K562 (cell line): ENCODE measurements at regions not wholly inside any gene's neighbourhood (a gene's known extent, or its start where the extent isn't known, plus 50 kb on each side); places are given as distances from the start of the nearest gene placed in this dataset.

Source experiments
- ATAC-seq: fragments of 200-7000 bp; cut with Tn5 transposase; 3 replicates; pipeline ENCODE4 v1.9.1; 2020; ENCODE audit warnings: moderate library complexity
- BruUV-seq: library from RNA; stranded (reverse); fragments of 400-500 nt; replicated peaks from 2 replicates; lab custom pipeline; 2021; lab: Mats Ljungman, UMichigan
- CTCF ChIA-PET: fragments of 300-600 bp; formaldehyde crosslinking; extraction: SDS; loops from one replicate; lab custom pipeline; 2021; ENCODE audit warnings: low intra/inter-chr PET ratio; lab: Yijun Ruan, JAX
- POLR2A ChIA-PET: fragments of 300-600, 350-650 bp; sonication (Branson Sonifier 250); formaldehyde crosslinking; extraction: SDS; loops from one replicate; lab custom pipeline; 2021; ENCODE audit warnings: antibody characterized with exemption, inconsistent platforms; lab: Yijun Ruan, JAX
- DNase-seq, 4 experiments: peaks; one replicate each; pipeline versions ENCODE4 v3.0.0 to v3.0.0-alpha.2; 2011 to 2018; ENCODE audit warnings: low spot score in 3 of 4, mixed read lengths in 3 of 4; ENCODE audit errors: extremely low read depth in 1 of 4
- FAIRE-seq: peaks from 2 replicates; lab custom pipeline; 2011; peaks lifted over from hg19 to GRCh38; lab: Jason Lieb, UNC
- H2AFZ ChIP-seq: 2 replicates; pipeline ENCODE4 v1.6.0; 2011; ENCODE audit warnings: low read depth, low read length, control low read depth, inconsistent platforms
- H3K27ac ChIP-seq: fragments of 200-600 bp; 3 replicates; pipeline ENCODE4 v1.8.0; 2011; ENCODE audit warnings: low read depth, mild to moderate bottlenecking, control low read depth, inconsistent platforms, low read length, moderate library complexity, mixed read lengths; ENCODE audit errors: extremely low read depth
- H3K27me3 ChIP-seq, 2 experiments: fragments of 300-600 bp in 1 of 2; 2 replicates in 1 of 2; 3 replicates in 1 of 2; pipeline versions ENCODE4 v1.6.0 to v1.8.0; 2011; ENCODE audit warnings: inconsistent platforms in 2 of 2, low read length in 2 of 2, mild to moderate bottlenecking in 1 of 2, mixed read lengths in 1 of 2, moderate library complexity in 1 of 2; ENCODE audit not compliant: control insufficient read depth in 2 of 2, insufficient read depth in 2 of 2
- H3K36me3 ChIP-seq: fragments of 300-600 bp; 3 replicates; pipeline ENCODE4 v1.8.0; 2011; ENCODE audit warnings: mild to moderate bottlenecking, low read length, inconsistent platforms; ENCODE audit not compliant: control insufficient read depth, insufficient read depth
- H3K4me1 ChIP-seq, 2 experiments: fragments of 200-600 bp in 1 of 2; replicated peaks in 1 of 2; 2 replicates in 1 of 2; 3 replicates in 1 of 2; pipeline versions ENCODE4 v1.5.1 to v1.8.0; 2011; ENCODE audit warnings: inconsistent platforms in 2 of 2, low read length in 2 of 2, mild to moderate bottlenecking in 1 of 2, mixed read lengths in 1 of 2, moderate library complexity in 1 of 2; ENCODE audit not compliant: control insufficient read depth in 2 of 2, insufficient read depth in 2 of 2
- H3K4me2 ChIP-seq: 2 replicates; pipeline ENCODE4 v1.6.1; 2011; ENCODE audit warnings: low read length, control low read depth, inconsistent platforms, mixed read lengths; ENCODE audit not compliant: insufficient read depth
- H3K4me3 ChIP-seq: fragments of 200-600 bp; sonication (generic), shearing (Covaris generic); 2 replicates; pipeline ENCODE4 v1.5.1; 2016; ENCODE audit warnings: control low read depth, inconsistent platforms
- H3K79me2 ChIP-seq: fragments of 200-600 bp; 3 replicates; pipeline ENCODE4 v1.8.0; 2011; ENCODE audit warnings: low read length, inconsistent platforms; ENCODE audit not compliant: control insufficient read depth, insufficient read depth
- H3K9ac ChIP-seq, 2 experiments: 2 replicates each; pipeline versions ENCODE4 v1.6.0 to v1.6.1; 2011; ENCODE audit warnings: low read depth in 2 of 2, low read length in 2 of 2, control low read depth in 1 of 2, inconsistent platforms in 1 of 2, mild to moderate bottlenecking in 1 of 2, mixed read lengths in 1 of 2; ENCODE audit not compliant: insufficient read depth in 1 of 2
- H3K9me1 ChIP-seq: one replicate; pipeline ENCODE4 v1.6.0; 2011; ENCODE audit warnings: inconsistent platforms, mild to moderate bottlenecking, low read length, moderate library complexity; ENCODE audit not compliant: control insufficient read depth, insufficient read depth
- H3K9me3 ChIP-seq: replicated peaks from 2 replicates; pipeline ENCODE4 v1.5.1; 2011; ENCODE audit warnings: low read depth, low read length, inconsistent platforms; ENCODE audit not compliant: control insufficient read depth, insufficient read depth
- H4K20me1 ChIP-seq: replicated peaks from 2 replicates; pipeline ENCODE4 v1.6.1; 2011; ENCODE audit warnings: low read length, inconsistent platforms, mixed read lengths; ENCODE audit not compliant: control insufficient read depth, insufficient read depth
- ARID1B ChIP-seq: fragments of 450-650 bp; IDR thresholded peaks from 2 replicates; pipeline ENCODE4 v1.6.1; 2016; ENCODE audit warnings: antibody characterized with exemption, mild to moderate bottlenecking, inconsistent platforms
- CBFA2T2 ChIP-seq: fragments of 450-650 bp; conservative IDR thresholded peaks from 2 replicates; pipeline ENCODE4 v1.6.1; 2017; ENCODE audit warnings: mild to moderate bottlenecking
- CBFA2T3 ChIP-seq: fragments of 450-650 bp; IDR thresholded peaks from 2 replicates; pipeline ENCODE4 v1.6.1; 2017
- CBFB ChIP-seq: sonication (generic); formaldehyde crosslinking; IDR thresholded peaks from 2 replicates; pipeline ENCODE4 v1.4.0; 2020; ENCODE audit warnings: mild to moderate bottlenecking, missing genetic modification reagents
- CC2D1A ChIP-seq: fragments of 450-650 bp; IDR thresholded peaks from 2 replicates; pipeline ENCODE4 v1.6.1; 2017; ENCODE audit warnings: mild to moderate bottlenecking
- GATA2 ChIP-seq: sonication (generic); formaldehyde crosslinking; IDR thresholded peaks from 2 replicates; pipeline ENCODE4 v1.4.0; 2020; ENCODE audit warnings: mild to moderate bottlenecking, missing genetic modification reagents
- HDAC2 ChIP-seq: fragments of 450-650 bp; IDR thresholded peaks from 2 replicates; pipeline ENCODE4 v1.6.1; 2016; ENCODE audit warnings: mild to moderate bottlenecking
- HMGXB4 ChIP-seq: sonication (generic); formaldehyde crosslinking; IDR thresholded peaks from 2 replicates; pipeline ENCODE4 v1.8.1; 2023; ENCODE audit warnings: mild to moderate bottlenecking, missing genetic modification reagents
- HNRNPH1 ChIP-seq: fragments of 200-400 bp; formaldehyde crosslinking; optimal IDR thresholded peaks from 2 replicates; pipeline ENCODE3; 2017; ENCODE audit warnings: low read depth, mild to moderate bottlenecking, low read length, moderate library complexity
- MYNN ChIP-seq, 2 experiments: sonication (generic); formaldehyde crosslinking in 1 of 2; IDR thresholded peaks; 2 replicates each; pipeline versions ENCODE4 v1.5.0 to v1.6.1; 2016 to 2020; ENCODE audit warnings: antibody characterized with exemption in 1 of 2, missing genetic modification reagents in 1 of 2
- NCOR1 ChIP-seq: fragments of 450-650 bp; IDR thresholded peaks from 2 replicates; pipeline ENCODE4 v1.6.1; 2016; ENCODE audit warnings: mild to moderate bottlenecking, moderate library complexity
- NFYB ChIP-seq: IDR thresholded peaks from 2 replicates; pipeline ENCODE4 v1.6.1; 2011; ENCODE audit warnings: mild to moderate bottlenecking, moderate library complexity; ENCODE audit not compliant: insufficient read length; ENCODE audit errors: extremely low read depth
- RAD51 ChIP-seq: fragments of 450-650 bp; IDR thresholded peaks from 2 replicates; pipeline ENCODE4 v1.7.1; 2016; ENCODE audit warnings: low read depth, mild to moderate bottlenecking, borderline replicate concordance
- SETDB1 ChIP-seq: IDR thresholded peaks from one replicate; pipeline ENCODE4 v1.6.1; 2012; ENCODE audit warnings: low read length, control low read depth, inconsistent platforms
- TAL1 ChIP-seq: fragments of 450-650 bp; IDR thresholded peaks from 2 replicates; pipeline ENCODE4 v1.6.1; 2016; ENCODE audit warnings: mild to moderate bottlenecking
- TARDBP ChIP-seq: fragments of 450-650 bp; IDR thresholded peaks from 2 replicates; pipeline ENCODE4 v1.6.1; 2016
- TEAD4 ChIP-seq, 2 experiments: sonication (generic) in 1 of 2; formaldehyde crosslinking in 1 of 2; IDR thresholded peaks; 2 replicates each; pipeline versions ENCODE4 v1.6.1 to v1.8.0; 2012 to 2022; ENCODE audit warnings: borderline replicate concordance in 1 of 2, inconsistent platforms in 1 of 2, low read length in 1 of 2, mild to moderate bottlenecking in 1 of 2, missing genetic modification reagents in 1 of 2
- VEZF1 ChIP-seq: fragments of 200-800 bp; sonication (Bioruptor generic); IDR thresholded peaks from 2 replicates; pipeline ENCODE4 v1.6.1; 2017; ENCODE audit warnings: missing genetic modification characterization, missing compliant biosample characterization
- XRCC4 ChIP-seq: IDR thresholded peaks from one replicate; pipeline ENCODE4 v1.6.1; 2011; ENCODE audit not compliant: insufficient read depth, insufficient read length; ENCODE audit errors: extremely low read depth
- ZBTB7A ChIP-seq: IDR thresholded peaks from 2 replicates; pipeline ENCODE4 v1.6.1; 2011; ENCODE audit warnings: low read depth, mild to moderate bottlenecking, low read length, moderate library complexity, borderline replicate concordance; ENCODE audit not compliant: control insufficient read depth
- ZC3H8 ChIP-seq: fragments of 450-650 bp; IDR thresholded peaks from 2 replicates; pipeline ENCODE4 v1.6.1; 2017
- ZNF785 ChIP-seq: fragments of 250-450 bp; sonication (Bioruptor Pico); IDR thresholded peaks from 2 replicates; pipeline ENCODE4 v1.4.0; 2020; ENCODE audit warnings: mild to moderate bottlenecking
- WGBS: fragments of 100-300 bp; shearing (Covaris generic); methylation state at CpG from one replicate; pipeline ENCODE4 v1.1.6; 2016; ENCODE audit warnings: low coverage, mixed read lengths; ENCODE audit not compliant: insufficient coverage; ENCODE audit errors: missing lambda C conversion rate; 5-methylcytosine and 5-hydroxymethylcytosine counted together
- in situ Hi-C: fragments of 300-500 bp; cut with MboI; formaldehyde crosslinking; loops from 4 replicates; pipeline ENCODE4 v1.15.0; 2018; ENCODE audit warnings: inconsistent platforms, mixed read lengths
- intact Hi-C: fragments of 100-400 bp; cut with micrococcal nuclease; formaldehyde crosslinking; loops from 2 replicates; pipeline ENCODE4 v1.14.2; 2022

GRCh38 chr4:138710297-138710696 is 305.3 kb upstream of the NOCT start (continued):
- TF ChIP-seq NCOR1 (peak; percentile 36; the same call in 1 of the 2 replicates), SETDB1 (no peak), TAL1 (peak; percentile 76), CBFA2T2 (peak; percentile 55; the same call in 1 of the 2 replicates), XRCC4 (no peak), ARID1B (peak; percentile 66), CBFA2T3 (peak; percentile 78), GATA2 (CRISPR knock-in tag) (no peak), TEAD4 (IDR thresholded peaks at IDR 0.05; ENCODE audit: low read length) (peak; percentile 58), TEAD4 (CRISPR knock-in tag; IDR thresholded peaks at IDR 0.05; ENCODE audit: borderline replicate concordance) (no peak), ZBTB7A (no peak)
- TF ChIP-seq, all 486 proteins: peak for 10

GRCh38 chr4:138709859-138710258 is 305.7 kb upstream of the NOCT start:
- BruUV-seq: no TSS peak
- Histone ChIP-seq H3K36me3 (no peaks in the 10 kb centered on the region), H3K9me3 (no peaks in the 10 kb centered on the region), H3K27me3 (peaks cover 6 to 7% of the 10 kb centered on the region in 2 experiments; a peak in 3 of 5 replicates), H3K27ac (no peak overlapping the region), H2AFZ (no peak overlapping the region), H4K20me1 (no peaks in the 10 kb centered on the region), H3K4me2 (no peak overlapping the region), H3K79me2 (no peaks in the 10 kb centered on the region), H3K9me1 (no peaks in the 10 kb centered on the region), H3K4me3 (no peak overlapping the region), H3K9ac (no peak overlapping the region), H3K4me1 (no peaks in the 10 kb centered on the region; a peak in 1 of 5 replicates)
- CTCF ChIA-PET: no interaction called here
- FAIRE-seq (no peak), DNase-seq (no peak), ATAC-seq (no peak)
- WGBS: 0% methylated on average over 3 of the region's 3 CpGs
- in situ Hi-C loops: no loop called here
- intact Hi-C loops: no loop called here
- POLR2A ChIA-PET: no interaction called here
- no peak for TF ChIP-seq HMGXB4 (CRISPR knock-in tag)
- TF ChIP-seq CC2D1A: no peak
- no peak for TF ChIP-seq HDAC2
- no peak for TF ChIP-seq ZC3H8
- no peak for TF ChIP-seq HNRNPH1
- TF ChIP-seq MYNN (IDR thresholded peaks at IDR 0.05): no peak
- TF ChIP-seq MYNN (CRISPR knock-in tag; IDR thresholded peaks at IDR 0.05): no peak
- TF ChIP-seq VEZF1 (CRISPR knock-in tag): no peak
- TF ChIP-seq RAD51: no peak
- no peak for TF ChIP-seq CBFB (CRISPR knock-in tag)
- TF ChIP-seq NFYB: no peak
- TF ChIP-seq TARDBP: no peak
- no peak for TF ChIP-seq ZNF785 (CRISPR knock-in tag)
